ENCODE measurements at regions not wholly inside any gene's neighbourhood (a gene's known extent, or its start where the extent isn't known, plus 50 kb on each side); places are given as distances from the start of the nearest gene placed in this dataset.

DNA sequence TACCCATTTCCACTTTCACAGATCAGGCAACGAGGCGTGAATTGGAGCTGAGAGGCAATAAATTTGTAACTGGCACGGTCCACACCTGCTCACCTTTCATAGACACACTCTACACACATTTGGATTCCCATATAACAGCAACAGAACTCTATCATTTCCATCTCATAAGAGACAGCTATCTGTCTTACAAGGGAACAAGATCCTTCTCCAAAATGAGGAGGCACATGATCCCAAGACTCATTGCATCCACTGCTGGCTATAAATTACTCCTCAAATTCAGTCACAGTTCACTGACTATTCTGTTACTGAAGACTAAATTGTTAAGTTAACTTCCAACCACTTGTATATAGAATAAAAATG lies 342.8 kb downstream of the MATN1 start:
- no peak for TF ChIP-seq POLR2A (IDR thresholded peaks at IDR 0.05; ENCODE audit: borderline replicate concordance, extremely low read depth, insufficient read depth, insufficient read length)
- no peak for TF ChIP-seq CTCF (IDR thresholded peaks at IDR 0.05 in 2 of 3, conservative IDR thresholded peaks at IDR 0.05 in 1 of 3; ENCODE audit: borderline replicate concordance in 1 of 3, insufficient read depth in 1 of 3, low read depth in 2 of 3, low read length in 2 of 3)
- no peak for TF ChIP-seq POLR2AphosphoS5 (IDR thresholded peaks at IDR 0.05; ENCODE audit: low read depth, low read length)
- TF ChIP-seq, protein P1, sequence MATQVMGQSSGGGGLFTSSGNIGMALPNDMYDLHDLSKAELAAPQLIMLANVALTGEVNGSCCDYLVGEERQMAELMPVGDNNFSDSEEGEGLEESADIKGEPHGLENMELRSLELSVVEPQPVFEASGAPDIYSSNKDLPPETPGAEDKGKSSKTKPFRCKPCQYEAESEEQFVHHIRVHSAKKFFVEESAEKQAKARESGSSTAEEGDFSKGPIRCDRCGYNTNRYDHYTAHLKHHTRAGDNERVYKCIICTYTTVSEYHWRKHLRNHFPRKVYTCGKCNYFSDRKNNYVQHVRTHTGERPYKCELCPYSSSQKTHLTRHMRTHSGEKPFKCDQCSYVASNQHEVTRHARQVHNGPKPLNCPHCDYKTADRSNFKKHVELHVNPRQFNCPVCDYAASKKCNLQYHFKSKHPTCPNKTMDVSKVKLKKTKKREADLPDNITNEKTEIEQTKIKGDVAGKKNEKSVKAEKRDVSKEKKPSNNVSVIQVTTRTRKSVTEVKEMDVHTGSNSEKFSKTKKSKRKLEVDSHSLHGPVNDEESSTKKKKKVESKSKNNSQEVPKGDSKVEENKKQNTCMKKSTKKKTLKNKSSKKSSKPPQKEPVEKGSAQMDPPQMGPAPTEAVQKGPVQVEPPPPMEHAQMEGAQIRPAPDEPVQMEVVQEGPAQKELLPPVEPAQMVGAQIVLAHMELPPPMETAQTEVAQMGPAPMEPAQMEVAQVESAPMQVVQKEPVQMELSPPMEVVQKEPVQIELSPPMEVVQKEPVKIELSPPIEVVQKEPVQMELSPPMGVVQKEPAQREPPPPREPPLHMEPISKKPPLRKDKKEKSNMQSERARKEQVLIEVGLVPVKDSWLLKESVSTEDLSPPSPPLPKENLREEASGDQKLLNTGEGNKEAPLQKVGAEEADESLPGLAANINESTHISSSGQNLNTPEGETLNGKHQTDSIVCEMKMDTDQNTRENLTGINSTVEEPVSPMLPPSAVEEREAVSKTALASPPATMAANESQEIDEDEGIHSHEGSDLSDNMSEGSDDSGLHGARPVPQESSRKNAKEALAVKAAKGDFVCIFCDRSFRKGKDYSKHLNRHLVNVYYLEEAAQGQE (IDR thresholded peaks at IDR 0.05; ENCODE audit: low read depth) = no peak

Measured in HCT116 (cell line).